ENCODE measurements at regions not wholly inside any gene's neighbourhood (a gene's known extent, or its start where the extent isn't known, plus 50 kb on each side); places are given as distances from the start of the nearest gene placed in this dataset.

GRCh38 chr12:115882936-115883335 lies 394.6 kb downstream of the MED13L start:
- ChIA-PET CTCF (interaction anchor here (0.7 kb wide), 1 partner anchor 16 kb away, joined by 3 read pairs; no protein-coding TSS in a partner anchor), POLR2A (no interaction called here)
- no peak for DNase-seq (ENCODE audit: extremely low spot score)
- TF ChIP-seq FOXK2 (IDR thresholded peaks at IDR 0.05): no peak
- TF ChIP-seq SUZ12 (IDR thresholded peaks at IDR 0.05): no peak

DNA sequence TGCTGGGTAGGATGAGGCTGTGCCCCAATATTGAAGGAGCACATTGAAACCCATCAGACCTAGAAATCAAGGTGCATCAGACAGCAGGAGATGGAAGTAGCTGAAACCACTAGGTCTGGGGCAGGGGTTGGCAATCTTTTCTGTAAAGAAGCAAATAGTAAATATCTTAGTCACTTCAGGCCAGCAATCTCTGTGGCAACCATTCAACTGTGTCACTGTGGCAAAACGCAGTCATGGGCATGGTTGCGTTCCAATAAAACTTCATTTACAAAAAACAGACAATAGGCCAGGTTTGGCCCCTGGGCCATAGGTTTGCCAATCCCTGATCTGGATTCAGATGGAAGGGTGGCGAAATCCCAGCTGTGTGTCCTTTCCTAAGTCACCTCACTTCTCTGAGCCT lies 397.3 kb downstream of the MED13L start:
- CTCF ChIA-PET: no interaction called here
- POLR2A ChIA-PET: no interaction called here
- TF ChIP-seq BHLHE40 (IDR thresholded peaks at IDR 0.05; ENCODE audit: borderline replicate concordance) (no peak), LEF1 (IDR thresholded peaks at IDR 0.05; ENCODE audit: borderline replicate concordance) (no peak)
- DNase-seq (ENCODE audit: extremely low spot score): no peak

DNA sequence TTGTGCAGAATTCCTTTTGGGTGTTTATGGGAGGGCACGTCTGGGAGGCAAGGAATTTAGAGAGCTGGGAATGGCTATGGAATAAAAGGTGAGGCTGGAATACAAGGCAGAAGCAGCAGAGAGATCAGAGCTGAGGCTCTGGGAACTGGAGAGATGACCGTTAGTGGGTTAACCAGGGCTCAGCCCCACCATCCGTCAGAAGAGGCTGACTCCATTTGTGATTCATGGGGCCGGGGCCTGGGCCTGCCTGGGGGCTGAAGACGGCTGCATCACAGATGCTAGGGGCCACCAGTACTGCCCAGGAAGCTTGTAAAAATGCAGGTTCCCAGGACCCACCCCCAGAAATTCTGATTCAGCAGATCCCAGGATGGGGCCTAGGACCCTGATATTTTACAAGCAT lies 398.1 kb downstream of the MED13L start:
- TF ChIP-seq ARNT (IDR thresholded peaks at IDR 0.05): no peak
- TF ChIP-seq L3MBTL2 (conservative IDR thresholded peaks at IDR 0.05): no peak
- no peak for TF ChIP-seq CTBP1 (IDR thresholded peaks at IDR 0.05; ENCODE audit: borderline replicate concordance)
- no peak for TF ChIP-seq NFRKB (IDR thresholded peaks at IDR 0.05)
- no peak for TF ChIP-seq FOXM1 (IDR thresholded peaks at IDR 0.05; ENCODE audit: borderline replicate concordance)
- no peak for TF ChIP-seq HDGF (IDR thresholded peaks at IDR 0.05; ENCODE audit: borderline replicate concordance)
- TF ChIP-seq FOXA1 (IDR thresholded peaks at IDR 0.05): no peak
- no peak for TF ChIP-seq SUZ12 (IDR thresholded peaks at IDR 0.05)
- TF ChIP-seq ELF4 (IDR thresholded peaks at IDR 0.05): no peak
- no peak for TF ChIP-seq TARDBP (IDR thresholded peaks at IDR 0.05)
- TF ChIP-seq FOXK2 (IDR thresholded peaks at IDR 0.05): no peak
- TF ChIP-seq SP1 (IDR thresholded peaks at IDR 0.05): no peak
- TF ChIP-seq BHLHE40 (IDR thresholded peaks at IDR 0.05; ENCODE audit: borderline replicate concordance): no peak
- TF ChIP-seq ZNF384 (IDR thresholded peaks at IDR 0.05): no peak
- TF ChIP-seq, protein P1, sequence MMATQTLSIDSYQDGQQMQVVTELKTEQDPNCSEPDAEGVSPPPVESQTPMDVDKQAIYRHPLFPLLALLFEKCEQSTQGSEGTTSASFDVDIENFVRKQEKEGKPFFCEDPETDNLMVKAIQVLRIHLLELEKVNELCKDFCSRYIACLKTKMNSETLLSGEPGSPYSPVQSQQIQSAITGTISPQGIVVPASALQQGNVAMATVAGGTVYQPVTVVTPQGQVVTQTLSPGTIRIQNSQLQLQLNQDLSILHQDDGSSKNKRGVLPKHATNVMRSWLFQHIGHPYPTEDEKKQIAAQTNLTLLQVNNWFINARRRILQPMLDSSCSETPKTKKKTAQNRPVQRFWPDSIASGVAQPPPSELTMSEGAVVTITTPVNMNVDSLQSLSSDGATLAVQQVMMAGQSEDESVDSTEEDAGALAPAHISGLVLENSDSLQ (IDR thresholded peaks at IDR 0.05): no peak
- no peak for TF ChIP-seq LEF1 (IDR thresholded peaks at IDR 0.05; ENCODE audit: borderline replicate concordance)
- DNase-seq (ENCODE audit: extremely low spot score): no peak
- CTCF ChIA-PET: no interaction called here
- POLR2A ChIA-PET: no interaction called here

DNA sequence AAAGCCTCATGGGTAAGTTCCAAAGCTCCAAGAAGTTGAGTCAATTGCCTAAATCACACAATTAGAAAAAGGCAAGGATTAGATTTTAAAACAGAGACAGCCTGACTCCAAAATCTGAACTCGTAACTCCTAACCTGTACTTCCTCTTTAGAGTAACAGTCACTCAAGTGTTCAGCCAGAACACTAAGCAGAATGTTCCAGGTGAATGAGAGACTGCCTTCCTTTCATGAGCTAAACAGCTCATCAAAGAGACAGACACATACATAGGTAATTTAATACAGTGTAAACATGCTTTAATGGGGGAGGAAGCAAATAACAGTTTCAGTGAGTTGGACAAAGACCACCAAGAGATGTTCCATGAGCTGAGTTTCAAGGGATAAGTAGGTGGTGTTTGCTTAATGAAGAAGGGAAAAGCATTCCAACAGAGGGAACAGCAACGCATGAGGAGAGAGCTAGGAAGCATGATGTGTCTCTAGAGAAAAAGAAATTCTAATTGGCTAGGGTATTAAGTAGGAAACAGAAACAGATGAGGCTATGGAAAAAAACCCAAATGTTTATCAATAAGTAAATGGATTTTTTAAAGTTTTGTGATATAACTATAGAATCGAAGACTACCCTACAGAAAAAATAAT lies 403.9 kb downstream of the MED13L start:
- ChIA-PET CTCF (no interaction called here), POLR2A (no interaction called here)
- TF ChIP-seq TARDBP (IDR thresholded peaks at IDR 0.05) (no peak), SUZ12 (IDR thresholded peaks at IDR 0.05) (no peak), FOXM1 (IDR thresholded peaks at IDR 0.05; ENCODE audit: borderline replicate concordance) (no peak), ZNF384 (IDR thresholded peaks at IDR 0.05) (no peak), BHLHE40 (IDR thresholded peaks at IDR 0.05; ENCODE audit: borderline replicate concordance) (no peak), L3MBTL2 (conservative IDR thresholded peaks at IDR 0.05) (no peak), SP1 (IDR thresholded peaks at IDR 0.05) (no peak), ARNT (IDR thresholded peaks at IDR 0.05) (no peak), CTBP1 (IDR thresholded peaks at IDR 0.05; ENCODE audit: borderline replicate concordance) (no peak), FOXA1 (IDR thresholded peaks at IDR 0.05) (no peak), HDGF (IDR thresholded peaks at IDR 0.05; ENCODE audit: borderline replicate concordance) (no peak), ELF4 (IDR thresholded peaks at IDR 0.05) (no peak), NFRKB (IDR thresholded peaks at IDR 0.05) (no peak)
- DNase-seq (ENCODE audit: extremely low spot score): no peak

GRCh38 chr12:115872919-115873357 lies 404.6 kb downstream of the MED13L start:
- ChIA-PET CTCF (no interaction called here), POLR2A (no interaction called here)
- no peak for DNase-seq (ENCODE audit: extremely low spot score)
- TF ChIP-seq ARNT (IDR thresholded peaks at IDR 0.05) (no peak), CTBP1 (IDR thresholded peaks at IDR 0.05; ENCODE audit: borderline replicate concordance) (no peak), HDGF (IDR thresholded peaks at IDR 0.05; ENCODE audit: borderline replicate concordance) (no peak)

DNA sequence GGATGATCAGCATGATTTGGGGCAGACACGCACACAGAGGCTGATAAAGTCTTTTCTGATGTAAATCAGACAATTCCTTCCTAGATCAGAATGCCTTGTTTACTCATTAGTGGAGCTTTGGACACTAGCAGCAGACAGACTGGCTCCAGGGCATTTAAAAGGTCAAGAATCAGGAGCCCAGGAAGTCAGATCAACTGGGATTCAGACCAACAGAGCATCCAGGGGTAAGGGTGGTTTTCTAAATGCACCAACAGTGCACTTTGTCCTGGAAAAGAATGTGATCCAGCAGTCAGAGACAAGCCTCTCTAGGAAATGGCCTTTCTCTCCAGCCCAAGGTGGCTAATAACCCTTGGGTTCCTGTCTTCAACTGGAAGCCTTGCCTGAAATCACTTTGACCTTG lies 405.3 kb downstream of the MED13L start:
- POLR2A ChIA-PET: no interaction called here
- TF ChIP-seq LEF1 (IDR thresholded peaks at IDR 0.05; ENCODE audit: borderline replicate concordance) (no peak), FOXM1 (IDR thresholded peaks at IDR 0.05; ENCODE audit: borderline replicate concordance) (no peak)
- CTCF ChIA-PET: interaction anchor here (1.0 to 1.5 kb wide), 2 partner anchors 10 to 45 kb away, joined by 4 to 5 read pairs; no protein-coding TSS in a partner anchor
- DNase-seq (ENCODE audit: extremely low spot score): no peak

- CTCF ChIA-PET: interaction anchor here (0.6 to 1.5 kb wide), 4 partner anchors 9 to 1885 kb away, joined by 4 to 7 read pairs (median 4); no protein-coding TSS in a partner anchor
- POLR2A ChIA-PET: no interaction called here
- peak; percentile 67 for DNase-seq (ENCODE audit: extremely low spot score)
- TF ChIP-seq L3MBTL2 (conservative IDR thresholded peaks at IDR 0.05): no peak
- TF ChIP-seq SUZ12 (IDR thresholded peaks at IDR 0.05): no peak
- no peak for TF ChIP-seq ARNT (IDR thresholded peaks at IDR 0.05)
Observed at GRCh38 chr12:115871714-115872113, 405.8 kb downstream of the MED13L start.

DNA sequence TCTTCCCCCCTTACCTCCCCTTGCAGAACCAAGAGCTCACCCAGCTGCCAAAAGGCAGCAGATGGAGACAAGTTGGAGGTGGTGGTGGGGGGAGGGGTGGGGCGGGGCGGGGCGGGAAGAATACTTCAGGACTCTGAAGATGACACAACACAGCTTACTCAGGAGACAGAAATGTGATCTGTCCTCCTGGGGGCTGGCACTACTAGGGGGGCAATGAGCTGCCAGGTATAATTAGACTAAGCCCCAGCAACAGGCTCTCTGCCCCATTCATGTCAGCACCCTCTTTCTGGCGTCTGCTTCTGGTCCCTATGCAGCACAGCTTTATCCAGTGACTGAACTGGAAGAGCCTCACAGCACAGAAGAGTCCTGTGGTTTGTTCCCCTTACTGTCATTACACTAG lies 407.0 kb downstream of the MED13L start:
- ChIA-PET CTCF (interaction anchor here (1.5 kb wide), 1 partner anchor 8 kb away, joined by 5 read pairs; no protein-coding TSS in a partner anchor), POLR2A (no interaction called here)
- no peak for DNase-seq (ENCODE audit: extremely low spot score)
- no peak for TF ChIP-seq FOXK2 (IDR thresholded peaks at IDR 0.05)

- ChIA-PET CTCF (interaction anchor here (0.6 kb wide), 1 partner anchor 33 kb away, joined by 3 read pairs; no protein-coding TSS in a partner anchor), POLR2A (no interaction called here)
- TF ChIP-seq ELF4 (IDR thresholded peaks at IDR 0.05): no peak
- TF ChIP-seq FOXM1 (IDR thresholded peaks at IDR 0.05; ENCODE audit: borderline replicate concordance): no peak
- no peak for TF ChIP-seq ZNF384 (IDR thresholded peaks at IDR 0.05)
- no peak for DNase-seq (ENCODE audit: extremely low spot score)
Observed at GRCh38 chr12:115870021-115870420, 407.5 kb downstream of the MED13L start.
